ENCODE measurements at regions not wholly inside any gene's neighbourhood (a gene's known extent, or its start where the extent isn't known, plus 50 kb on each side); places are given as distances from the start of the nearest gene placed in this dataset.

GRCh38 chr3:96619475-96619874, 194.9 kb upstream of the EPHA6 start (continued):
- TF ChIP-seq MGA (IDR thresholded peaks at IDR 0.05) (no peak), ZKSCAN8 (CRISPR knock-in tag; IDR thresholded peaks at IDR 0.05) (no peak), RBM14 (IDR thresholded peaks at IDR 0.05; ENCODE audit: borderline replicate concordance, insufficient read depth, low read depth, low read length) (no peak), ATF2 (CRISPR knock-in tag; IDR thresholded peaks at IDR 0.05) (no peak), COPS2 (conservative IDR thresholded peaks at IDR 0.05) (no peak), ZNF217 (CRISPR knock-in tag; IDR thresholded peaks at IDR 0.05) (no peak)

Data from K562 (cell line).